ENCODE measurements at regions not wholly inside any gene's neighbourhood (a gene's known extent, or its start where the extent isn't known, plus 50 kb on each side); places are given as distances from the start of the nearest gene placed in this dataset.
A peak's percentile ranks its signal among the peaks of the same experiment; 100 is the strongest.

- TF ChIP-seq, protein P1, sequence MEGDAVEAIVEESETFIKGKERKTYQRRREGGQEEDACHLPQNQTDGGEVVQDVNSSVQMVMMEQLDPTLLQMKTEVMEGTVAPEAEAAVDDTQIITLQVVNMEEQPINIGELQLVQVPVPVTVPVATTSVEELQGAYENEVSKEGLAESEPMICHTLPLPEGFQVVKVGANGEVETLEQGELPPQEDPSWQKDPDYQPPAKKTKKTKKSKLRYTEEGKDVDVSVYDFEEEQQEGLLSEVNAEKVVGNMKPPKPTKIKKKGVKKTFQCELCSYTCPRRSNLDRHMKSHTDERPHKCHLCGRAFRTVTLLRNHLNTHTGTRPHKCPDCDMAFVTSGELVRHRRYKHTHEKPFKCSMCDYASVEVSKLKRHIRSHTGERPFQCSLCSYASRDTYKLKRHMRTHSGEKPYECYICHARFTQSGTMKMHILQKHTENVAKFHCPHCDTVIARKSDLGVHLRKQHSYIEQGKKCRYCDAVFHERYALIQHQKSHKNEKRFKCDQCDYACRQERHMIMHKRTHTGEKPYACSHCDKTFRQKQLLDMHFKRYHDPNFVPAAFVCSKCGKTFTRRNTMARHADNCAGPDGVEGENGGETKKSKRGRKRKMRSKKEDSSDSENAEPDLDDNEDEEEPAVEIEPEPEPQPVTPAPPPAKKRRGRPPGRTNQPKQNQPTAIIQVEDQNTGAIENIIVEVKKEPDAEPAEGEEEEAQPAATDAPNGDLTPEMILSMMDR (IDR thresholded peaks at IDR 0.05) = no peak
Observed at GRCh38 chr12:88634008-88634407, 53.7 kb upstream of the KITLG start.

DNA sequence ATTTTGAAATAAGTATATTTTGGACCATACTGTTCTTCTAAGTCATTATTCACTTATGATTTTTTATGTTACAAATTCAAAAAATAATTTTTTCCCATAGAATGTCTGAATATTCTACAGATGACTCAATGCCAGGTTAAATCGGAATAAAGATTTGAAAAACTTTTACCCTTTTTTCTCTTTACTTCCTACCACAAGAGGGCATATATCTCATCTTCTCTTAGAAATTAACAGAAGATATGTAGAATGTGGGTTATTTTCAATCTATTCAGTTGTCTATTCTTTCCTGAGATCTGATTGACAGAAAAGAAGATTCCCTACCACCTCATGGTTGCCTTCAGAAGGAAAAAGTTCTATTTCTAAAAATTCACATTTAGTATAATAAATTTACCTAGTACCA lies 53.0 kb upstream of the KITLG start:
- TF ChIP-seq, protein P1 (IDR thresholded peaks at IDR 0.05) = peak; percentile 48

DNA sequence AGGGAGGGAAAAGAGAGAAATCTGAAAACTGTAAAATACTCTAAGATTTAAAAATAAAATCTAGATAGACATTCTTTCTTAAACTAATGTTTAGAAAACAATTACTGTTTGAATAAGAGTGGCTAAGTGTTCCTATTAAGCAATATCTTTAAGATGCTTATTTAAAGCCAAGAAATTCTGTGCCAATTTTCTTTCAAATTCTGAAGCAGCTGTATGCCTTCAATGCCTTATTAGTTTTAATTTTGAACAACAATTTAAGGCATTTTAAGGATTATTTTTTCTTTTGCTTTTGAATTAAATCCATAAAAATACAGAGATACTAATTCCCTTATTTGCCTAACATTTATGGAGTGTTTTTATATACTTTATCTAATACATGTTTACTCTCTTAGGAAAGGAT lies 50.3 kb upstream of the KITLG start:
- TF ChIP-seq, protein P1 (IDR thresholded peaks at IDR 0.05) = no peak
